Central memory CD8-positive, alpha-beta T cell (primary cell): ENCODE measurements at regions not wholly inside any gene's neighbourhood (a gene's known extent, or its start where the extent isn't known, plus 50 kb on each side); places are given as distances from the start of the nearest gene placed in this dataset.
"Not testable (repeated sequence)": the region's sequence is repeated elsewhere in the genome, so short reads cannot be mapped to it uniquely, and the experiment has no call there.

ENCODE experiments used
- ATAC-seq: fragments of 150-1000 bp; cut with Tn5 transposase; replicated peaks from 2 replicates; pipeline ENCODE4 v1.10.0; 2022; ENCODE audit warnings: mild to moderate bottlenecking, moderate FRiP score, moderate number of reproducible peaks; ENCODE audit not compliant: poor library complexity, severe bottlenecking; ENCODE audit errors: extremely low read depth
- DNase-seq, 2 donors: peaks; one replicate each; pipeline ENCODE4 v3.0.0; 2021; ENCODE audit warnings: low spot score in 2 of 2
- H3K27ac Mint-ChIP-seq: one replicate; pipeline ENCODE4 v1.8.0; 2022; ENCODE audit warnings: low read depth, mild to moderate bottlenecking, moderate library complexity, mixed read lengths
- H3K27me3 Mint-ChIP-seq: one replicate; pipeline ENCODE4 v1.8.0; 2022; ENCODE audit warnings: mixed read lengths
- H3K36me3 Mint-ChIP-seq: one replicate; pipeline ENCODE4 v1.8.0; 2022; ENCODE audit warnings: mild to moderate bottlenecking, moderate library complexity, mixed read lengths; ENCODE audit not compliant: insufficient read depth
- H3K4me1 Mint-ChIP-seq: one replicate; pipeline ENCODE4 v1.8.0; 2022; ENCODE audit warnings: mixed read lengths
- H3K4me3 Mint-ChIP-seq: one replicate; pipeline ENCODE4 v1.8.0; 2022; ENCODE audit warnings: mild to moderate bottlenecking, moderate library complexity, mixed read lengths
- H3K9me3 Mint-ChIP-seq: one replicate; pipeline ENCODE4 v1.8.0; 2022; ENCODE audit warnings: mixed read lengths

- Mint-ChIP-seq H3K4me1 (no peaks in the 10 kb centered on the region), H3K27ac (no peak overlapping the region), H3K27me3 (peaks cover 23% of the 10 kb centered on the region), H3K36me3 (no peaks in the 10 kb centered on the region), H3K4me3 (no peak overlapping the region), H3K9me3 (no peaks in the 10 kb centered on the region)
- DNase-seq (no peak), ATAC-seq (no peak)
Observed at GRCh38 chr5:72596956-72597355, 89.7 kb upstream of the ZNF366 start.

- peaks cover 40% of the 10 kb centered on the region for H3K27me3 Mint-ChIP-seq
- DNase-seq (no peak), ATAC-seq (no peak)
- H3K27ac Mint-ChIP-seq, result no peak overlapping the region
- H3K9me3 Mint-ChIP-seq, result no peaks in the 10 kb centered on the region
- H3K4me1 Mint-ChIP-seq, result no peaks in the 10 kb centered on the region
- H3K36me3 Mint-ChIP-seq, result no peaks in the 10 kb centered on the region
- H3K4me3 Mint-ChIP-seq, result no peak overlapping the region
Observed at GRCh38 chr5:72588640-72589039, 81.4 kb upstream of the ZNF366 start.

GRCh38 chr5:72587661-72588308, 80.6 kb upstream of the ZNF366 start:
- ATAC-seq, result no peak
- no peaks in the 10 kb centered on the region for H3K4me1 Mint-ChIP-seq
- H3K4me3 Mint-ChIP-seq, result no peak overlapping the region
- DNase-seq, result no peak
- peaks cover 40% of the 10 kb centered on the region for H3K27me3 Mint-ChIP-seq
- no peak overlapping the region for H3K27ac Mint-ChIP-seq
- H3K36me3 Mint-ChIP-seq, result no peaks in the 10 kb centered on the region
- H3K9me3 Mint-ChIP-seq, result no peaks in the 10 kb centered on the region

- ATAC-seq (no peak), DNase-seq (no peak)
- Mint-ChIP-seq H3K27ac (no peak overlapping the region), H3K36me3 (no peaks in the 10 kb centered on the region), H3K4me1 (no peaks in the 10 kb centered on the region), H3K9me3 (no peaks in the 10 kb centered on the region), H3K4me3 (no peak overlapping the region), H3K27me3 (peaks cover 31% of the 10 kb centered on the region)
Observed at GRCh38 chr5:72586788-72587530, 79.7 kb upstream of the ZNF366 start.

- no peaks in the 10 kb centered on the region for H3K9me3 Mint-ChIP-seq
- ATAC-seq, result no peak
- no peaks in the 10 kb centered on the region for H3K36me3 Mint-ChIP-seq
- H3K4me3 Mint-ChIP-seq, result no peak overlapping the region
- H3K27me3 Mint-ChIP-seq, result peaks cover 26% of the 10 kb centered on the region
- no peaks in the 10 kb centered on the region for H3K4me1 Mint-ChIP-seq
- DNase-seq, result no peak
- H3K27ac Mint-ChIP-seq, result no peak overlapping the region
Observed at GRCh38 chr5:72584466-72584865, 77.3 kb upstream of the ZNF366 start.

- H3K27ac Mint-ChIP-seq, H3K9me3 Mint-ChIP-seq, H3K4me1 Mint-ChIP-seq, ATAC-seq, DNase-seq, H3K4me3 Mint-ChIP-seq, H3K36me3 Mint-ChIP-seq: not testable (repeated sequence)
- peaks cover 47% of the 10 kb centered on the region for H3K27me3 Mint-ChIP-seq
Observed at GRCh38 chr5:72579290-72579689, 72.1 kb upstream of the ZNF366 start.

GRCh38 chr5:72572236-72572765, 65.1 kb upstream of the ZNF366 start:
- ATAC-seq (no peak), DNase-seq (no peak)
- Mint-ChIP-seq H3K27me3 (peaks cover 85% of the 10 kb centered on the region), H3K9me3 (no peaks in the 10 kb centered on the region), H3K4me1 (no peaks in the 10 kb centered on the region), H3K27ac (no peak overlapping the region), H3K4me3 (no peak overlapping the region), H3K36me3 (peaks cover 2% of the 10 kb centered on the region)

GRCh38 chr5:72569408-72569944, 62.3 kb upstream of the ZNF366 start:
- H3K27me3 Mint-ChIP-seq, result peaks cover 80% of the 10 kb centered on the region
- peaks cover 2% of the 10 kb centered on the region for H3K36me3 Mint-ChIP-seq
- DNase-seq (no peak), ATAC-seq (no peak)
- no peaks in the 10 kb centered on the region for H3K4me1 Mint-ChIP-seq
- no peak overlapping the region for H3K4me3 Mint-ChIP-seq
- H3K9me3 Mint-ChIP-seq, result no peaks in the 10 kb centered on the region
- H3K27ac Mint-ChIP-seq, result no peak overlapping the region

- Mint-ChIP-seq H3K36me3 (no peaks in the 10 kb centered on the region), H3K4me1 (no peaks in the 10 kb centered on the region), H3K27ac (no peak overlapping the region), H3K4me3 (no peak overlapping the region), H3K9me3 (no peaks in the 10 kb centered on the region), H3K27me3 (peaks cover 78% of the 10 kb centered on the region)
- DNase-seq (no peak), ATAC-seq (no peak)
Observed at GRCh38 chr5:72566746-72567145, 59.5 kb upstream of the ZNF366 start.

- ATAC-seq (no peak), DNase-seq (no peak)
- peaks cover 85% of the 10 kb centered on the region for H3K27me3 Mint-ChIP-seq
- H3K9me3 Mint-ChIP-seq, result no peaks in the 10 kb centered on the region
- H3K27ac Mint-ChIP-seq, result no peak overlapping the region
- no peaks in the 10 kb centered on the region for H3K4me1 Mint-ChIP-seq
- H3K4me3 Mint-ChIP-seq, result no peak overlapping the region
- no peaks in the 10 kb centered on the region for H3K36me3 Mint-ChIP-seq
Observed at GRCh38 chr5:72565513-72566289, 58.5 kb upstream of the ZNF366 start.

GRCh38 chr5:72562717-72563116, 55.5 kb upstream of the ZNF366 start:
- peaks cover 68% of the 10 kb centered on the region for H3K27me3 Mint-ChIP-seq
- ATAC-seq (no peak), DNase-seq (no peak)
- no peaks in the 10 kb centered on the region for H3K36me3 Mint-ChIP-seq
- H3K4me3 Mint-ChIP-seq, result no peak overlapping the region
- H3K4me1 Mint-ChIP-seq, result no peaks in the 10 kb centered on the region
- H3K9me3 Mint-ChIP-seq, result no peaks in the 10 kb centered on the region
- no peak overlapping the region for H3K27ac Mint-ChIP-seq

- Mint-ChIP-seq H3K27me3 (peaks cover 68% of the 10 kb centered on the region), H3K4me3 (no peak overlapping the region), H3K27ac (no peak overlapping the region), H3K4me1 (peaks cover 9% of the 10 kb centered on the region), H3K9me3 (no peaks in the 10 kb centered on the region), H3K36me3 (peaks cover 3% of the 10 kb centered on the region)
- DNase-seq, result no peak
- no peak for ATAC-seq
Observed at GRCh38 chr5:72561148-72561972, 54.1 kb upstream of the ZNF366 start.
